ENCODE measurements at regions not wholly inside any gene's neighbourhood (a gene's known extent, or its start where the extent isn't known, plus 50 kb on each side); places are given as distances from the start of the nearest gene placed in this dataset.

- DNase-seq (ENCODE audit: low read depth in 2 of 3, low spot score in 2 of 3), result no peak
These were observed 98.7 kb upstream of the ARHGAP24 start for GRCh38 chr4:85376285-85376684.

- DNase-seq (ENCODE audit: low read depth in 2 of 3, low spot score in 2 of 3), result no peak
These were observed 93.0 kb upstream of the ARHGAP24 start for GRCh38 chr4:85381968-85382367.

GRCh38 chr4:85391071-85391470, 83.9 kb upstream of the ARHGAP24 start:
- DNase-seq (ENCODE audit: low read depth in 2 of 3, low spot score in 2 of 3), result no peak

- no peak for DNase-seq (ENCODE audit: low read depth in 2 of 3, low spot score in 2 of 3)
These were observed 83.2 kb upstream of the ARHGAP24 start for GRCh38 chr4:85391589-85392410.

- DNase-seq (ENCODE audit: low read depth in 2 of 3, low spot score in 2 of 3), result no peak
These were observed 81.7 kb upstream of the ARHGAP24 start for GRCh38 chr4:85393201-85393600.

- DNase-seq (ENCODE audit: low read depth in 2 of 3, low spot score in 2 of 3), result no peak
These were observed 76.7 kb upstream of the ARHGAP24 start for GRCh38 chr4:85398276-85398675.

GRCh38 chr4:85399270-85399669, 75.7 kb upstream of the ARHGAP24 start:
- DNase-seq (ENCODE audit: low read depth in 2 of 3, low spot score in 2 of 3), result no peak

- DNase-seq (ENCODE audit: low read depth in 2 of 3, low spot score in 2 of 3), result no peak
These were observed 72.6 kb upstream of the ARHGAP24 start for GRCh38 chr4:85402371-85402770.

GRCh38 chr4:85406185-85406584, 68.8 kb upstream of the ARHGAP24 start:
- DNase-seq (ENCODE audit: low read depth in 2 of 3, low spot score in 2 of 3), result no peak

- no peak for DNase-seq (ENCODE audit: low read depth in 2 of 3, low spot score in 2 of 3)
These were observed 67.4 kb upstream of the ARHGAP24 start for GRCh38 chr4:85407546-85407945.

- no peak for DNase-seq (ENCODE audit: low read depth in 2 of 3, low spot score in 2 of 3)
These were observed 66.6 kb upstream of the ARHGAP24 start for GRCh38 chr4:85408301-85408700.

GRCh38 chr4:85409251-85409650, 65.7 kb upstream of the ARHGAP24 start:
- DNase-seq (ENCODE audit: low read depth in 2 of 3, low spot score in 2 of 3), result no peak

GRCh38 chr4:85411386-85411785, 63.6 kb upstream of the ARHGAP24 start:
- DNase-seq (ENCODE audit: low read depth in 2 of 3, low spot score in 2 of 3), result no peak

GRCh38 chr4:85414972-85415371, 60.0 kb upstream of the ARHGAP24 start:
- DNase-seq (ENCODE audit: low read depth in 2 of 3, low spot score in 2 of 3), result no peak

- no peak for DNase-seq (ENCODE audit: low read depth in 2 of 3, low spot score in 2 of 3)
These were observed 58.9 kb upstream of the ARHGAP24 start for GRCh38 chr4:85416094-85416493.

- no peak for DNase-seq (ENCODE audit: low read depth in 2 of 3, low spot score in 2 of 3)
These were observed 55.8 kb upstream of the ARHGAP24 start for GRCh38 chr4:85419103-85419502.

- DNase-seq (ENCODE audit: low read depth in 2 of 3, low spot score in 2 of 3), result no peak
These were observed 54.1 kb upstream of the ARHGAP24 start for GRCh38 chr4:85420831-85421230.

GRCh38 chr4:85423431-85423830, 51.5 kb upstream of the ARHGAP24 start:
- DNase-seq (ENCODE audit: low read depth in 2 of 3, low spot score in 2 of 3), result no peak

Measured in hematopoietic multipotent progenitor cell (in vitro differentiated cells).